DMS53 treated with DMSO at 0.1 percent for 48 hours (cell line): ENCODE measurements at regions not wholly inside any gene's neighbourhood (a gene's known extent, or its start where the extent isn't known, plus 50 kb on each side); places are given as distances from the start of the nearest gene placed in this dataset.
A peak's percentile ranks its signal among the peaks of the same experiment; 100 is the strongest.
"Not testable (repeated sequence)": the region's sequence is repeated elsewhere in the genome, so short reads cannot be mapped to it uniquely, and the experiment has no call there.

ENCODE experiments used
- DNase-seq: peaks from one replicate; lab custom pipeline; 2025; ENCODE audit not compliant: unreplicated experiment; lab: John Stamatoyannopoulos, UW

DNA sequence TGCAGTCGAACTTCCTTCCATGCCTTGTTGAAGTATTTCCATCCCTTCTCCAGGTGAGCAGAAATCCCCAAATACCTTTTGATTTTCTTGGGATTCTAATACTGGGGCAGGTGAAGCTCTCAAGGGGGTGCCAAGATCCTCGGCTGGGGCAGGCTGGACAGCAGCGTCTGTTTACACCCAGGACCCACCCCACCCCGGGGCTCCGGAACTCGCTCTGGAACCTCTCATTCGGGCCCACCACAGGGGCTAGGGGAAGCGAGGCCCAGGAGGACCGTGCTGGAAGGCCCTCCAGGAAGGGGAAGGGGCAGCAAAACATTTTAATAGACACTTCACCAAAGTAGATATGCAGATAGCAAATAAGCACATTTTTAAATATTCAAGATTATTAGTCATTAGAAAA lies 161.9 kb upstream of the GORAB start:
- DNase-seq, result no peak

DNA sequence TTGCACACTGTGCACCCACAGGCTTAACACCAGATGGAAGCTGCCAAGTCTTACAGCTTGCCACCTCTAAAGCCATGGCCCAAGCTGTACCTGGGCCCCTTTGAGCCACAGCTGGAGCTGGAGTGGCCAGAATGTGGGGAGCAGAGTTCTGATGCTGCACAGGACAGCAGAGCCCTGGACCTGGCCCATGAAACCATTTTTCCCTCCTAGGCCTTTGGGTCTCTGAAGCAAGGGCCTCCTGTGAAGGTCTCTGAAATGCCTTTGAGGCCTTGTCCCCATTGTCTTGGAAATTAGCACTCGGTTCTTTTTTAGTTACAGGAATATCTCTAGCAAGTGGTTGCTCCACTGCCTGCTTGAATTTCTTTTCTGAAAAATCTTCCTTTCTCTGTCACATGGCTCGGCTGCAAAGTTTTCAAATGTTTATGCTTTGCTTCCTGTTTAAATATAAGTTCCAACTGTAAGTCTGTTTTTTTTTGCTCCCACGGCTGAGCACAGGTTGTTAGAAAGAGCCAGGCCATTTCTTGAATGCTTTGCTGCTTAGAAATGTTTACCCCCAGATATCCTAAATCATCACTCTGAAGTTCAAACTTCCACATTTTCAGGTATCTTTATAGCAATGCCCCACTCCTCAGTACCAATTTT lies 156.8 kb upstream of the GORAB start:
- DNase-seq, result no peak

DNA sequence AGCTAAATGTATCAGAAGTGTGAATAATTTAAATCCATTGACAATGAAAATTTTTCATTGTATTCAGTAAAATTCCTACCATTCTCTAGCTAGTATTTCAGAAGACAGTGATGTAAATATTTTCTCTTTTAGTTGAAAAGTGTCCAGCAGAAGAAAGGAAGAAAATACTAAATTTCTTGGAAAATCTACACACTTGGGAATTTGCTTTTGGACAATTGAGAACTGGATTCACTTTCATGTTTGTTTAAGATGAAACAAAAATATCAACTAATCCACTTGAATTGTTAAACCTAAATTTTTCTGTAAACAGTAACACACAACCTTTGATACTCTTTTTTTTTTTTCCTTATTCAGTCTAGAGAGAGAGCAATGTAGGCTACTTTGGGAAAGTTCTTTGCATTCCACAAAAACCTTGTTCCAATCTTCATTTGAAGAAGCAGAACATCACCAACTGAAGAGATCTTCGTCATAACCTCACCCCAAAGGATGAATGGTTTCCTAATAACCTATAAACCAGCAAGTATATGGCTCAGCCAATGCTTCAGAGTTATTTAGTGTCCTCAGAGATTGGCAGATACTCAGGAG lies 155.1 kb upstream of the GORAB start:
- no peak for DNase-seq

DNA sequence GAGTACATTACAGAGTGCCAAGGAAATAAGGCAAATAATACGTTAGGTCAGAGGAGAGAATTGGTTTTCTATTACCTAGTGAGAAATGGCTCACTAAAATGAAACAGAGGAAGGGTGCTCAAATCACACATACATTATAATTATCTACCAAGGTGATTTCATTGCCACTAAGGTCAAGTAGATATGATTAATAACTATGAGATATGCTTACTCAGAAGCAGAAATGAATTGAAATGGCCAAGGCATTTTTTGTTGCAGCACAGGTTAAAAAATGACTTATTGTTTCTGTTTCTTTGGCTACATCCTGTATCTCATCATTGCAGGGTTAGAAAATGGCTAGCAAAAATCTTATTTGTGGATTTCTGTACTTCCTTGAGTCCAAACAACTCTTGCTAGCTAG lies 154.5 kb upstream of the GORAB start:
- no peak for DNase-seq

DNA sequence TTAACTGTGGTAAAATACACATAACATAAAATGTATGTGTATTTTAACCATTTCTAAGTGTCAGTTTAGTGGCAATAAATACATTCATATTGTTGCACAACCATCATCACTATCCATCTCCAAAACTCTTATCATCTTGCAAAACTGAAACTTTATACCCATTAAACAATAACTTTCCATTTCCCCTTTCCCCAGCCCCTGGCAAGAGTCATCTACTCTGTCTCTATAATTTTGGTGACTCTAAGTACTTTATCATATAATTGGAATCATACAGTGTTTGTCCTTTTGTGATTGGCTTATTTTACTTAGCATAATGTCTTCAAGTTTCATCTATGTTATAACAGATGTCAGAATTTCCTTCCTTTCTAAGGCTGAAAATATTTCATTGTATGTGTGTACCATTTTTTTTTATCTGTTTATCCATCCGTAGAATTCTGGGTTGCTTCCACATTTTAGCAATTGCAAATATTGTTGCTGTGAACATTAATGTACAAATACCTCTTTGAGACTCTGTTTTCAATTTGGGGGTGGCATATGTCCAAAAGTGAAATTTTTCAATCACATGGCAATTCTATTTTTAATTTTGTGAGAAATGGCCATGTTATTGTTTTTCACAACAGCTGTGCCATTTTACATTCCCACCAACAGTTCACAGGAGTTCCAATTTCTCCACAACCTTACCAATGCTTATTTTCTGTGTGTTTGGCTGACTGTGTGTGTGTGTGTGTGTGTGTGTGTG lies 153.9 kb upstream of the GORAB start:
- DNase-seq, result no peak

DNA sequence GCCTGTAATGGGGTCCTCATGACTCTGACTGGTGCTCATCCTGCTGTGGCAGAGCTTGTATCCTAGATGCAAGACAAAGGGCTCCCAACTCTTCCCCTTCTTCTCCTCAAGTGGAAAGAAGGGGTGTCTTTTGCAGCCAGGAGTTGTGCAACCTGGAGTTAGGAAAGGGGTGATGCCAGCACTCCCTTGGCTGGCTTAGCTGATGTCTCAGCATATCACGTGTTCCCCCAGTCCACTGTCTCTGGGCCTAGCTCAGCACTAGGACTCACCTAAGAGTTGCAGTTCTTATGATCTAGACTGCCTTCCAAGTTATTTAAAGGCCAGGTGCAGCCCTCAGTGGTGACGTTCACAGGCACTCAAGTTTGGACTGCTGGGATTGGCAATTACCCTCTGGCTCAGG lies 146.2 kb upstream of the GORAB start:
- no peak for DNase-seq

DNA sequence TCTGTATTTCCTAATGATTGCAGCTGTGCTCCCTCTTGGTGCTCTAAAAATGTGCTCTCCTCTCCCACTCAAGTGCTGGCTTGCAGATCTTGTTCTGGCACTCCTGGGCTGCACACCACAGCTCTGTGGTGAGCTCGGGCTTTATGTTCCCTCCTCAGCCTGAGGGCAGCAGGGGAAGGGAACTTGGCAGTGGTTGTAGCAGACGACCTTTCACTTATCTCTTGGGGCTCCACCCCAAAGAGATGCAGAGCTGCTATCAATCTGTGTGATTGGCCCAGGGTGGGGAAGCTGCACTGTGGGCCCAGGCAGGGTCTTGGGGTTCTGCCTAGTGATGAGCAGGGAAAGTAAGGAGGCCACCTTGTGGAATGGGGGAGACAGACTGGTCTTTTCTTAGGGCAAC lies 143.5 kb upstream of the GORAB start:
- no peak for DNase-seq

DNA sequence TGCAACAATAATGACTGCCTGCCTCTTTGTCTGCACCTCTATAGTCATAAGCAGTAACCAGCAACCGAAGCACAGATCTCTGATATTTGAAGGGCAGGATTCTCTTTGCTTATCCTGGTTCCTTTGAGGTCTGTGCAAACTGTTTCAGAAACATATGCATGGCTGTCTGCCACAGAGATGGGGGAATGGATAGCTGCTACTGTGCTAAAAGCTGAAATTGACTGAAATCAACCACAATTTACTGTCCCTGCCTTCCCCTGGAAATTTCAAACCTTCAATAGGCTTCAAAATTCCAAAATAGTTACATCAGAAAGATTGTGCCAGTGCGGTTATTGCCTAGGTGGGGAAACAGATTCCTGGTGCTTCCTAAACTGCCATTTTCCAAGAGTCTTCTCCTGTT lies 136.8 kb upstream of the GORAB start:
- no peak for DNase-seq

DNA sequence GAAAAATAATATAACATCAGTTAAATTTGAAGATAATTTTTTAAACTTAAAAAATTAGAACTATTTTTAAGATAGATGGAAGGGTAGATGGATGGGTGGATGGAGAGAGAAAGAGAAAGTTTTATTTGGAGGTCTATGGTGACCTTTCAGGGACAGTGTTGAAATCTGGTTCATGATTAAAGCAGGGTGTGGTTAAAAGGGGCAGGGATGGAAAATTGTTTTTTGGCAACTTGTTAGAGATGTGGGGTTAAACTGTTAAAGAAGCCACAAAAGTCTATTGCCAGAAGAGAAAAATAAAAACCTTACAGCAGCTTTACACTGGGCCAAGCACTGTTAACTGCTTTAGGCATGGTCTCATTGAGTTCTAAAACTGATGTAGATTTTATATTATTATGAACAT lies 134.9 kb upstream of the GORAB start:
- no peak for DNase-seq

DNA sequence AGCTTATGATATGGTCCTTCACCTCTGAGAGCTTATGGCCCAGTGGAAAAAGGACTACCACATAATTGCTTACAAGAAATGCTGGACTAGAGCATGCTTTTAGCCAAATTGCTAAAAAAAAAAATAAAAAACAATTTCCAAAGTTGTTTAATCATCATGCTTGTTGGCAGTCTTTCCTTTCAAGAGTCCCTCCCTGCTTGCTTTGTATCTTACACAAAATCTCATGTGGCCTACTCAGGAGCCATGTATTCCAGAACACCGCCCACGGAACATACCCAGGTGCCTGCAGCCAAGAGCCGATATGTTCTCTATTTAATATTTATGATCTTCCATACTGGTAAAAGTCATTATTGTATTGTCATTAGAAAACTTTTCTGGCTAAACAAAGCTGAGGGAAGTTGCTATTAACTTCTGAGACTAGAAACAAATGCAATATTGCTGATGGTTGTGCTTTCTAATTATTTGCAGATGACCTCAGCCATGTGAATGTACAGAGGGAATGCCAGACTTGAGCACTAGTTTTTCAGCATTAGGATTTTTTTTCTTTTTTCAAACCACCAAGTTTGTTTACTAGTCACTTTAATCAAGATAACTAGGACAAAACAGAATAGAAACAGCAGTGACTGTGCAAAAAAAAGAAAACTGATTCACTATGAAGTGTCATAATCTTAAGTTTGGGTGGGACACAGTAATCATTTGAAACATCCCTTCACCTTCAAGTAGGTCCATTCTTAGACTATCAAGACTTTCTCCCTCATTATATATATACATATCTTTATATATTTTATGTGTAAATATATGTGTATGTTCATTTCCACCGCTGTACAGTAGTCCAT lies 129.3 kb upstream of the GORAB start:
- no peak for DNase-seq

DNA sequence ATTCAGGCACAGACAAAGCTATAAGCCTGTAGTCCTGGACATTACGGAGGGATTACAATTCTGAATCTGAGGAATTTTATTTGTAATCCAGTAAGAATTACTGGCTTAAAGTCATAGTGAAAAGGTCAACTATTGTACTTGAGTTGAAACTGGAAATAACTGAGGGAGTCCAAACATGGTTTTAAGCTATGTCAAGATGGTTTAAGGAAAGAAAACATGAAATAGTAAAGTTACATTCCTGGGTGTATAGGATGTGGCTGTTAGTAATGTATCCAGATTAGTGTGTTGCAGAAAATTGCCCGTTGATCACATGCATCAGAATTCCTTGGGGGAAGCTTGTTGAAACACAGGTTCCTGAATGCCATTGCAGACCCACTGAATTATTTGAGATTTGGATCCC lies 124.8 kb upstream of the GORAB start:
- DNase-seq, result no peak

DNA sequence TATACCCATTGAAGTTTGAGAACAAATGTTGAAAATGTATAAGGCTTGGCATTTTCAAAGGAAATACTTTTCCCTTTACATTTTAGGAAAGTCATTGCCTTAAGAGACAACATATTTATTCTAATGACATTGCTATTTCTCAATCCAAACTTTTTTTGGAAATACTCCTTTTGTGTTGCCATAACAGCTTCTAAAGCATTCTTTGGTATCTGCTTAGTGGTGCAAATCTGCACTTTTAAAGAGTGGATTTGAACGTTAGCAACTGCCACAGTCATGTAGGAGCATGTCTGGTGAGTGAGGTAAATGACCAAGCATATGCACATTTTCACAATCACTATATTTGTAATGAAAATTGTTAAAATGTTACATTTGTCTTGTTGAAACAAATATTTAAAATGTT lies 124.4 kb upstream of the GORAB start:
- no peak for DNase-seq

DNA sequence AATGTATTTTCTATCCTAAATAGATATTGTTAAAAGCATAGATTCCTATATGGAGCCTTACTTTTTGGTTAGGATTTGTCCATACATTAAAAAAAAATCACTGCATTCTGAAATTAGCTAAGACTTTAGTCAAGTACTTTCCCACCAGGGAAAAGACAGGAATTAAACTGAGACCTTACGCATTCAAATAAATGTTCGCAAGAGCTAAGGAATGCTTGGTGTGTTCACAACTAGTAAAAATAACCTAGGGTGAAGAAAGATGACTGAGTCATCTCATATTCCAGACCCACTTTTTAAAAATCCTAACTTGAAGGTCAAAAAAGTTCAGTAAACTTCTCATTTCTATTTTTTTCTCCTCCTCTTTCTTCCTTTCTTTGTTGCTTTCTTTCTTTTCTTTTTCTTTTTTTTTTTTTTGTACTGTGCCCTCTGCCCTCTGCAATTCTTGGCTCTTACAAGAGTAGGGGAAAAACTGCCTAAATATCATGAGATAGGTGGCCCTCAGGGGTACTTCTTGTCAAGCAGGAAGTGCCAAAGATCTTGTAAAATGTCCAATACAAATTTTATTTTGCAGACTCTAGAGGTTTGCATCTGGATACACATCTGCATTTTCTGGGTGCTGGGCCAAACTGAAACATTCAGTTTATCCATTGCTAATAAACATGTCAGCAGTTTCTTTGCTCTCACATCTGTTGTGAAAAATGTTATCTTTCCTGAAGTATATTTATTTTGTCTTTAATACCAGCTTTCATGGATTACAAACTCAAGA lies 121.4 kb upstream of the GORAB start:
- no peak for DNase-seq

DNA sequence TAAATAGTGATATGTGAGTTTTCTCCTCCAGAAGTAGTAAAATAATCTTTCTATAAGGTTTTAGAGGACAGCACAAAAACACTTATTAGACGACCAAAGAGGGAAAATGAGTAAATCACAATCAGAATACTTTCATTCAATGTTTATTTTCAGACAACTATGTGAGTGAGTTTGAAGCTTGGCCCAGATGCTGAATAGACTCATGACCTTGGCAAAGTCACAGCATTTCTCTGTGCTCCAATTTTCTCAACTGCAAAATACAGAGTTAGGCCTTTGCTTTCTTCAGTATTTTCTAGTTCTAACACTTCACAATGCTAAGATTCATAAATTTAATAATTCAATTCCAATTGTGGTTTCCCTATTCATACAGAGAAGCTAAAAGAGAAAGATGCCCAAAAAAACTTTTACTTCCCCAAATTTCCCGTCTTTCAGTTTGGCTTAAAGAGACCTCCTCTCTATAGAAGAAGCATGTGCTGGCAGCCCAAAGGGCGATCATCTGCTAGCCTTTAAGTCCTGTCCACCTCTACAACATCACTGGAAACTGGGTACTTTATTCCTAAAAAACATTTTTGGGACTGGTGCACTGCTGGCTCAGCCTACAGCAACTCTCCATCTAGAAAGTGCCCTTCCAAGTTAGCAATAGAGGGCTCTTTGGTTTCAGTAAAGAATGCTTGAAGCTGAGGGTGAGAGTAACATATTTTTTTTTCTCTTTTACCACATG lies 116.8 kb upstream of the GORAB start:
- no peak for DNase-seq

DNA sequence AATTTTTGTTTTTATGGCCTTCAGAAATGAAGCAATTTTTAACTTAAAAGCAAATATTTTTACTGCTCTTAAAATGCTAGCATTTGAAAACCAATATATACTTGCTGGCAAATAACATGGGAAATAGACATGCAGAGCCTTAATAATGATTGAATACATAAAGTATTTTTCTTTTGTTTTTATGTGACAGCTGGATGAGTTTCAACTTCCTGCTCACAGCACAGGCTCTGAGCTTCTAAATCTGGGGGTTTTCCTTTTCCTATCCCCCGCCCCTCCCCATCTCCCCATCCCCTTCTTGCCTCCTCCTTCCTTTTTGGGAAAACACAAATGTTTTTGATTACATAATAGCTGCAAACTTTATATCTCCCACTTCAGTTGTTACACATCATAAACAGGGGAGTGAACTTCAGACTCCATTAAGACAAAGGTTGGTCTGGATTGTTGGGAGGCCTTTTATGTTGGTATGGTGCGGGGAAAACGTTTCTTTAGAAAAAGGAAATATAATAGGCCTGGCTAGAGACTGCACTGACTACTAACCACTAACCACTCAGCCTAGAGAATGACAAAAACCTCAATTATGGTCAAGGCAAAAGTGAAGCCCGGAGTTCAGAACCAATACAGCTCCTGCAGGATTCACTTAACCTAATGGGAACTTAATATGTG lies 116.1 kb upstream of the GORAB start:
- no peak for DNase-seq

DNA sequence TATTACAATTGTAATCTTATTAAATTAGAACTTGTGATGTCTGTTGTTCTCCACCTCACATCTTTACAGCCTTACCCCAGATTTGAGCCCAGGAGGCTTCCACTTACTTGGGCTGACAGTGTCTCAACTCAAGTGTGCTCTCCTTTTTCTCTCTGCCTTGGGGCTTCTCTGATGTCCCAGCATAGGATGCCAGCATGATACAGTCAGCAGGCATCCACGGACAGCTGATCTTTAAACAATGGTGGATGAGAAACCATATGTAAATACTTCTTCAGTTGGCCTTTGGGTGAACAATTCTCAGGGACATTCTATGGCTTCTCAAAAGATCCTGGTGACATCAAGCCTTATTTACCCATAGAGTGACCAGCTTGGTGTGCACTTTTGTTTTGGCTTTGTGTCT lies 107.6 kb upstream of the GORAB start:
- peak; percentile 31 for DNase-seq

DNA sequence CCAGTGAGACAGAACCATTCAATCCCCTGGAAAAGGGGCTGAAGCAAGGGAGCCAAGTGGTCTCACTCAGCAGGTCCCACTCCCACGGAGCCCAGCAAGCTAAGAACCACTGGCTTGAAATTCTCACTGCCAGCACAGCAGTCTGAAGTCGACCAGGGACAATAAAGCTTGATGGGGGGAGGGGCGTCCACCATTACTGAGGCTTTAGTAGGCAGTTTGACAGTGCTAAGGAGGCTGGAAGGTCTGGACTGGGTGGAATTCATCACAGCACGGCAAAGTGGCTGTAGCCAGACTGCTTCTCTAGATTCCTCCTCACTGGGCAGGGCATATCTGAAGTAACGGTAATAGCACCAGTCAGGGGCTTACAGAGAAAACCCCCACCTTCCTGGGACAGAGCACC lies 105.4 kb upstream of the GORAB start:
- no peak for DNase-seq

DNA sequence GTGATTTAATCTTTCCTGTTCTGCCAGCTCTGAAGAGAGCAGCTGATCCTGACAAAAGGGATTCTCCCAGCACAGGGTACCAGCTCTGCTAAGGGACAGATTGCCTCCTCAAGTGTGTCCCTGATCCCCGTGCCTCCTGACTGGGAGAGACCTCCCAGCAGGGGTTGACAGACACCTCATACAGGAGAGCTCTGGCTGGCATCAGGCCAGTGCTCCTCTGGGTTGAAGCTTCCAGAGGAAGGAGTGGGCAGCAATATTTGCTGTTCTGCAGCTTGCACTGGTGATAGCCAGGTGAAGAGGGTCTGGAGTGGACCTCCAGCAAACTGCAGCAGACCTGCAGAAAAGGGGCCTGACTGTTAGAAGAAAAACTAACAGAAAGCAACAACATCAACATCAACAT lies 105.0 kb upstream of the GORAB start:
- DNase-seq, result not testable (repeated sequence)

DNA sequence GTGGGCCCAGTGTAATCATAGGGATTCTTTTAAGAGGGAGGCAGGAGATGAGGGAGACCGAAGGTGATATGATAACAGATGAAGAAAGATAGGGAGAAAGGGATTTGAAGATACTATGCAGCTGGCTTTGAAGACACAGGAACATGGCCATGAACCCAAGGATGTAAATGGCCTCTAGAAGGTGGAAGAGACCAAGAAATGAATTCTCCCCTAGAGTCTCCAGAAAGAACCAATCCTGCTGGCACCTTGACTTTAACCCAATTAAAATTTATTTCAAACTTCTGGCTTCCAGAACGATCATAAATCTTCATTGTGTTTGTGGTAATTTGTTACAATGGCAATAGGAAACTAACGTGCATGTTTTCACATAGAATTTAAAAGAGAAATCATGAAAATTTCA lies 95.0 kb upstream of the GORAB start:
- no peak for DNase-seq

DNA sequence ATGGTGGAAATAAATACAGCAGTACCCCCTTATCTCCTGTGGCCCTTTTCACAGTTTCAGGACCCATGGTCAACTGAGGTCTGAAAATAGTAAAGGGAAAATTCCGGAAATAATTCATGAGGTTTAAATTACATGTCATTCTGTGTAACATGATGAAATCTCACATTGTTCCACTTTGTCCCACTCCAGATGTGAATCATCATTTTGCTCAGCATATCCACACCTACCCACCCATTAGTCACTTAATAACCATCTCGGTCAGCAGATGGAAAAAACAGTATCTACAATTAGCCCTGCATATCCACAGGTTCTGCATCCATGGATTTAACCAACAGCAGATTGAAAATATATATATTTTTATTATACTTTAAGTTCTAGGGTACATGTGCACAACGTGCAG lies 86.9 kb upstream of the GORAB start:
- no peak for DNase-seq
